ENCODE measurements at regions not wholly inside any gene's neighbourhood (a gene's known extent, or its start where the extent isn't known, plus 50 kb on each side); places are given as distances from the start of the nearest gene placed in this dataset.
A peak's percentile ranks its signal among the peaks of the same experiment; 100 is the strongest.
"Not testable (repeated sequence)": the region's sequence is repeated elsewhere in the genome, so short reads cannot be mapped to it uniquely, and the experiment has no call there.

- Histone ChIP-seq H3K4me2 (ENCODE audit: low read length) (peak overlapping the region; percentile 45), H3K4me1 (ENCODE audit: control insufficient read depth, low read length) (peaks cover 33% of the 10 kb centered on the region), H3K27ac (ENCODE audit: low read depth, low read length) (peak overlapping the region; percentile 78), H3K4me3 (ENCODE audit: low read length) (peak overlapping the region; percentile 42; the same call in 1 of the 2 replicates)
- H3F3A ChIP-seq (ENCODE audit: control insufficient read depth, insufficient read depth); H3K27me3 ChIP-seq (ENCODE audit: control insufficient read depth, low read length); H3K9me2 ChIP-seq (replicated peaks; ENCODE audit: control insufficient read depth, low read length); H3K9me3 ChIP-seq (ENCODE audit: control insufficient read depth, insufficient read depth, low read length); H3K79me2 ChIP-seq (ENCODE audit: control insufficient read depth, low read length); H3K36me3 ChIP-seq (ENCODE audit: control insufficient read depth, low read length); H4K20me1 ChIP-seq (ENCODE audit: control insufficient read depth, insufficient read depth, low read depth, low read length): not testable (repeated sequence)
These were observed 153.8 kb downstream of the TMEM121 start for GRCh38 chr14:105679959-105680735.

GRCh38 chr14:105680736-105681098 is 154.3 kb downstream of the TMEM121 start:
- peak overlapping the region; percentile 78 for H3K27ac ChIP-seq (ENCODE audit: low read depth, low read length)
- not testable (repeated sequence) for H3K4me2 ChIP-seq (ENCODE audit: low read length); H3K27me3 ChIP-seq (ENCODE audit: control insufficient read depth, low read length); H3K36me3 ChIP-seq (ENCODE audit: control insufficient read depth, low read length); H3K79me2 ChIP-seq (ENCODE audit: control insufficient read depth, low read length); H4K20me1 ChIP-seq (ENCODE audit: control insufficient read depth, insufficient read depth, low read depth, low read length); H3K4me3 ChIP-seq (ENCODE audit: low read length); H3K9me3 ChIP-seq (ENCODE audit: control insufficient read depth, insufficient read depth, low read length); H3K9me2 ChIP-seq (replicated peaks; ENCODE audit: control insufficient read depth, low read length); H3F3A ChIP-seq (ENCODE audit: control insufficient read depth, insufficient read depth)
- peaks cover 39% of the 10 kb centered on the region for H3K4me1 ChIP-seq (ENCODE audit: control insufficient read depth, low read length)

GRCh38 chr14:105681606-105682185 is 155.3 kb downstream of the TMEM121 start:
- H3K4me1 ChIP-seq (ENCODE audit: control insufficient read depth, low read length): peaks cover 43% of the 10 kb centered on the region
- H3F3A ChIP-seq (ENCODE audit: control insufficient read depth, insufficient read depth); H3K36me3 ChIP-seq (ENCODE audit: control insufficient read depth, low read length); H3K9me3 ChIP-seq (ENCODE audit: control insufficient read depth, insufficient read depth, low read length); H3K9me2 ChIP-seq (replicated peaks; ENCODE audit: control insufficient read depth, low read length); H3K79me2 ChIP-seq (ENCODE audit: control insufficient read depth, low read length); H3K4me3 ChIP-seq (ENCODE audit: low read length); H3K27me3 ChIP-seq (ENCODE audit: control insufficient read depth, low read length); H4K20me1 ChIP-seq (ENCODE audit: control insufficient read depth, insufficient read depth, low read depth, low read length): not testable (repeated sequence)
- H3K27ac ChIP-seq (ENCODE audit: low read depth, low read length): peak overlapping the region; percentile 78
- 0 out of 2 replicates have a peak overlapping the region, but pooled peaks have one; percentile 34 for H3K4me2 ChIP-seq (ENCODE audit: low read length)

- not testable (repeated sequence) for H3F3A ChIP-seq (ENCODE audit: control insufficient read depth, insufficient read depth); H3K4me3 ChIP-seq (ENCODE audit: low read length); H4K20me1 ChIP-seq (ENCODE audit: control insufficient read depth, insufficient read depth, low read depth, low read length); H3K79me2 ChIP-seq (ENCODE audit: control insufficient read depth, low read length); H3K9me2 ChIP-seq (replicated peaks; ENCODE audit: control insufficient read depth, low read length); H3K9me3 ChIP-seq (ENCODE audit: control insufficient read depth, insufficient read depth, low read length); H3K36me3 ChIP-seq (ENCODE audit: control insufficient read depth, low read length); H3K27me3 ChIP-seq (ENCODE audit: control insufficient read depth, low read length)
- Histone ChIP-seq H3K27ac (ENCODE audit: low read depth, low read length) (peak overlapping the region; percentile 97), H3K4me2 (ENCODE audit: low read length) (peak overlapping the region; percentile 55; the same call in 1 of the 2 replicates), H3K4me1 (ENCODE audit: control insufficient read depth, low read length) (peaks cover 51% of the 10 kb centered on the region)
These were observed 156.1 kb downstream of the TMEM121 start for GRCh38 chr14:105682442-105682841.

GRCh38 chr14:105682956-105683570 is 156.7 kb downstream of the TMEM121 start:
- H3K79me2 ChIP-seq (ENCODE audit: control insufficient read depth, low read length): peaks cover 6% of the 10 kb centered on the region
- H3K27me3 ChIP-seq (ENCODE audit: control insufficient read depth, low read length): no peaks in the 10 kb centered on the region
- H3K27ac ChIP-seq (ENCODE audit: low read depth, low read length): peak overlapping the region; percentile 97
- peak overlapping the region; percentile 55 for H3K4me2 ChIP-seq (ENCODE audit: low read length)
- no peaks in the 10 kb centered on the region for H3F3A ChIP-seq (ENCODE audit: control insufficient read depth, insufficient read depth)
- H3K4me1 ChIP-seq (ENCODE audit: control insufficient read depth, low read length): peaks cover 56% of the 10 kb centered on the region
- no peaks in the 10 kb centered on the region for H3K9me2 ChIP-seq (replicated peaks; ENCODE audit: control insufficient read depth, low read length)
- H3K4me3 ChIP-seq (ENCODE audit: low read length): peak overlapping the region; percentile 49
- no peak for TF ChIP-seq CTCF (IDR thresholded peaks at IDR 0.05; ENCODE audit: low read depth, low read length, poor library complexity, severe bottlenecking)
- no peak for TF ChIP-seq EZH2phosphoT487 (IDR thresholded peaks at IDR 0.05; ENCODE audit: borderline replicate concordance, low read length)
- no peaks in the 10 kb centered on the region for H3K9me3 ChIP-seq (ENCODE audit: control insufficient read depth, insufficient read depth, low read length)
- no peaks in the 10 kb centered on the region for H4K20me1 ChIP-seq (ENCODE audit: control insufficient read depth, insufficient read depth, low read depth, low read length)
- H3K36me3 ChIP-seq (ENCODE audit: control insufficient read depth, low read length): peaks cover 5% of the 10 kb centered on the region

GRCh38 chr14:105684056-105684455 is 157.7 kb downstream of the TMEM121 start:
- peak overlapping the region; percentile 55; the same call in 1 of the 2 replicates for H3K4me2 ChIP-seq (ENCODE audit: low read length)
- H3K4me3 ChIP-seq (ENCODE audit: low read length); H3K79me2 ChIP-seq (ENCODE audit: control insufficient read depth, low read length); H4K20me1 ChIP-seq (ENCODE audit: control insufficient read depth, insufficient read depth, low read depth, low read length); H3F3A ChIP-seq (ENCODE audit: control insufficient read depth, insufficient read depth); H3K36me3 ChIP-seq (ENCODE audit: control insufficient read depth, low read length); H3K27me3 ChIP-seq (ENCODE audit: control insufficient read depth, low read length); H3K9me2 ChIP-seq (replicated peaks; ENCODE audit: control insufficient read depth, low read length); H3K9me3 ChIP-seq (ENCODE audit: control insufficient read depth, insufficient read depth, low read length): not testable (repeated sequence)
- peak overlapping the region; percentile 97 for H3K27ac ChIP-seq (ENCODE audit: low read depth, low read length)
- peaks cover 60% of the 10 kb centered on the region for H3K4me1 ChIP-seq (ENCODE audit: control insufficient read depth, low read length)

GRCh38 chr14:105684597-105684996 is 158.2 kb downstream of the TMEM121 start:
- not testable (repeated sequence) for H3K9me3 ChIP-seq (ENCODE audit: control insufficient read depth, insufficient read depth, low read length); H3F3A ChIP-seq (ENCODE audit: control insufficient read depth, insufficient read depth); H4K20me1 ChIP-seq (ENCODE audit: control insufficient read depth, insufficient read depth, low read depth, low read length); H3K9me2 ChIP-seq (replicated peaks; ENCODE audit: control insufficient read depth, low read length); H3K27me3 ChIP-seq (ENCODE audit: control insufficient read depth, low read length); H3K36me3 ChIP-seq (ENCODE audit: control insufficient read depth, low read length); H3K79me2 ChIP-seq (ENCODE audit: control insufficient read depth, low read length)
- H3K27ac ChIP-seq (ENCODE audit: low read depth, low read length): peak overlapping the region; percentile 97
- H3K4me1 ChIP-seq (ENCODE audit: control insufficient read depth, low read length): peaks cover 64% of the 10 kb centered on the region
- peak overlapping the region; percentile 52 for H3K4me3 ChIP-seq (ENCODE audit: low read length)
- H3K4me2 ChIP-seq (ENCODE audit: low read length): peak overlapping the region; percentile 61

Measured in DOHH2 (cell line).